ENCODE measurements at regions not wholly inside any gene's neighbourhood (a gene's known extent, or its start where the extent isn't known, plus 50 kb on each side); places are given as distances from the start of the nearest gene placed in this dataset.

DNA sequence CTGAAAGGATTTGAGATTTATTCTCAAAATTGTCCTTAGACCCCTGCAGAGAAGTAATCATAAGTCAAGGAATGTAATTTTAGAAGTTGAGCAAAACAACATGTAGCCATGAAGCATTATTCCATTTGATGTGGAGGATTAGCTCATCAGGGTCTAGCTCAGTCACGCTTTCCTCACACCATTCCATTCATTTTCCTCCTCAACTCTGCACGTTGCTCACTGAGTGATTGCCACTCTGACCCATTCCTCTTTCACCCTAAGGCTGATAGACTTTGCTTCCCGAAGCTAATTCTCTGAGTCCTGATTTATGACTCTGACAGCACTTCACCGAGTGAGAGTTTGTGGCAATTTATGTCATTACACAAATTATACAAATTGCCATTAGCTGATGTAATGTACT lies 820.6 kb upstream of the PIK3C3 start:
- no peak for DNase-seq (ENCODE audit: unreplicated experiment)
- H3K27ac Mint-ChIP-seq (ENCODE audit: low read depth, unreplicated experiment) = no peak overlapping the region
- H3K27me3 Mint-ChIP-seq (ENCODE audit: insufficient read depth, unreplicated experiment) = no peaks in the 10 kb centered on the region
- H3K4me1 Mint-ChIP-seq (ENCODE audit: insufficient read depth, unreplicated experiment) = no peaks in the 10 kb centered on the region
- no peaks in the 10 kb centered on the region for H3K36me3 Mint-ChIP-seq (ENCODE audit: insufficient read depth, unreplicated experiment)
- TF ChIP-seq, protein P1, sequence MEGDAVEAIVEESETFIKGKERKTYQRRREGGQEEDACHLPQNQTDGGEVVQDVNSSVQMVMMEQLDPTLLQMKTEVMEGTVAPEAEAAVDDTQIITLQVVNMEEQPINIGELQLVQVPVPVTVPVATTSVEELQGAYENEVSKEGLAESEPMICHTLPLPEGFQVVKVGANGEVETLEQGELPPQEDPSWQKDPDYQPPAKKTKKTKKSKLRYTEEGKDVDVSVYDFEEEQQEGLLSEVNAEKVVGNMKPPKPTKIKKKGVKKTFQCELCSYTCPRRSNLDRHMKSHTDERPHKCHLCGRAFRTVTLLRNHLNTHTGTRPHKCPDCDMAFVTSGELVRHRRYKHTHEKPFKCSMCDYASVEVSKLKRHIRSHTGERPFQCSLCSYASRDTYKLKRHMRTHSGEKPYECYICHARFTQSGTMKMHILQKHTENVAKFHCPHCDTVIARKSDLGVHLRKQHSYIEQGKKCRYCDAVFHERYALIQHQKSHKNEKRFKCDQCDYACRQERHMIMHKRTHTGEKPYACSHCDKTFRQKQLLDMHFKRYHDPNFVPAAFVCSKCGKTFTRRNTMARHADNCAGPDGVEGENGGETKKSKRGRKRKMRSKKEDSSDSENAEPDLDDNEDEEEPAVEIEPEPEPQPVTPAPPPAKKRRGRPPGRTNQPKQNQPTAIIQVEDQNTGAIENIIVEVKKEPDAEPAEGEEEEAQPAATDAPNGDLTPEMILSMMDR (IDR thresholded peaks at IDR 0.05; ENCODE audit: unreplicated experiment) = no peak
- POLR2A ChIA-PET = no interaction called here
- intact Hi-C loops (cut with micrococcal nuclease) = no loop called here
- no TSS peak for BruUV-seq (replicated peaks)
- H3K9me3 Mint-ChIP-seq (ENCODE audit: unreplicated experiment) = peaks cover 7% of the 10 kb centered on the region
- no peak overlapping the region for H3K4me3 Mint-ChIP-seq (ENCODE audit: unreplicated experiment)
- CTCF ChIA-PET = no interaction called here

DNA sequence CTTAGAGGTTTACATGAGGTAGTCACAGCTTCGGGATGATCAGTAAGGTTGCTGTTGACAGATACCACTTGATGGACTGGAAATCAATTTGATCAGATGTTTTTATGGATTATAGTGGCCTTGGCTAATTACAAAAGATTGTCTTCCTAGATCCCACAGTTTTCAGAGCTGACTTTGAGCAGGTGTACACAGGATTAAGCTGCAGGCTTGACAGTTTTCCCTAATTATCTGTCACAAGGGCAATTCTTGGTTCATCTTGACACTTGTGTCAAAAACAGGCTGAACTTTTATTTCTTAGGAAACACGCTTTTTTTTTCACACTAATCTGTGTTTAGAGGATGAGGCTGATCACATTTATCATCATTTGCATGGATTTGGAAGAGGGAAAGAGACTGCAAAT lies 824.0 kb upstream of the PIK3C3 start:
- H3K4me1 Mint-ChIP-seq (ENCODE audit: insufficient read depth, unreplicated experiment) = peaks cover 14% of the 10 kb centered on the region
- H3K27me3 Mint-ChIP-seq (ENCODE audit: insufficient read depth, unreplicated experiment) = no peaks in the 10 kb centered on the region
- H3K4me3 Mint-ChIP-seq (ENCODE audit: unreplicated experiment) = no peak overlapping the region
- intact Hi-C loops (cut with micrococcal nuclease) = no loop called here
- no TSS peak for BruUV-seq (replicated peaks)
- peaks cover 7% of the 10 kb centered on the region for H3K9me3 Mint-ChIP-seq (ENCODE audit: unreplicated experiment)
- ChIA-PET CTCF (no interaction called here), POLR2A (no interaction called here)
- DNase-seq (ENCODE audit: unreplicated experiment) = no peak
- no peak overlapping the region for H3K27ac Mint-ChIP-seq (ENCODE audit: low read depth, unreplicated experiment)
- TF ChIP-seq, protein P1 (IDR thresholded peaks at IDR 0.05; ENCODE audit: unreplicated experiment) = no peak
- peaks cover 6% of the 10 kb centered on the region for H3K36me3 Mint-ChIP-seq (ENCODE audit: insufficient read depth, unreplicated experiment)

DNA sequence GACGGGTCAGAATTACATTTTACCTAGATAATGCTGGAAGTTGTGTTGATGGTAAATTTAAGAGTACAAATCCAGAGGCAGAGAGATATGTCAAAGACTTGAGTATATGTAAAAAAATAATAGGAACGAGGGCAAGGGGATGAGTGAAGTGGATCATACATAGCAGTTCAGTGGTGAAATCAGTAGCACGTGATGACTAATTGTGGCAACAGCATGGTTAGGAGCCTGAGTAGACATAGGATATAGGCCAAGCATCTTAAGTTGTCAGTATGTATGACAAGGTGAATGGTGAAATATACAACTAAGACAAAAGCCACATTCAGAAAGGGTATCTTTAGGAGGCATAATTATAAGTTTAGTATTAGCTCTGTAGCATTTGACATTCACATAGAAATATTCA lies 826.5 kb upstream of the PIK3C3 start:
- TF ChIP-seq, protein P1 (IDR thresholded peaks at IDR 0.05; ENCODE audit: unreplicated experiment) = no peak
- Mint-ChIP-seq H3K9me3 (ENCODE audit: unreplicated experiment) (peaks cover 7% of the 10 kb centered on the region), H3K4me1 (ENCODE audit: insufficient read depth, unreplicated experiment) (peaks cover 17% of the 10 kb centered on the region), H3K4me3 (ENCODE audit: unreplicated experiment) (no peak overlapping the region), H3K36me3 (ENCODE audit: insufficient read depth, unreplicated experiment) (peaks cover 6% of the 10 kb centered on the region), H3K27ac (ENCODE audit: low read depth, unreplicated experiment) (no peak overlapping the region), H3K27me3 (ENCODE audit: insufficient read depth, unreplicated experiment) (no peaks in the 10 kb centered on the region)
- CTCF ChIA-PET = no interaction called here
- no TSS peak for BruUV-seq (replicated peaks)
- intact Hi-C loops (cut with micrococcal nuclease) = loop anchor here (2.0 kb wide), 1 partner anchor 16 kb away; no protein-coding TSS in a partner anchor
- DNase-seq (ENCODE audit: unreplicated experiment) = peak; percentile 59
- POLR2A ChIA-PET = no interaction called here

- TF ChIP-seq, protein P1 (IDR thresholded peaks at IDR 0.05; ENCODE audit: unreplicated experiment) = no peak
- Mint-ChIP-seq H3K9me3 (ENCODE audit: unreplicated experiment) (peaks cover 7% of the 10 kb centered on the region), H3K27me3 (ENCODE audit: insufficient read depth, unreplicated experiment) (no peaks in the 10 kb centered on the region), H3K4me1 (ENCODE audit: insufficient read depth, unreplicated experiment) (peaks cover 17% of the 10 kb centered on the region), H3K36me3 (ENCODE audit: insufficient read depth, unreplicated experiment) (peaks cover 6% of the 10 kb centered on the region), H3K4me3 (ENCODE audit: unreplicated experiment) (no peak overlapping the region), H3K27ac (ENCODE audit: low read depth, unreplicated experiment) (no peak overlapping the region)
- no TSS peak for BruUV-seq (replicated peaks)
- CTCF ChIA-PET = no interaction called here
- POLR2A ChIA-PET = no interaction called here
- DNase-seq (ENCODE audit: unreplicated experiment) = no peak
- intact Hi-C loops (cut with micrococcal nuclease) = loop anchor here (2.0 kb wide), 1 partner anchor 17 kb away; no protein-coding TSS in a partner anchor
Measured at GRCh38 chr18:41128126-41128525, 826.9 kb upstream of the PIK3C3 start.

All from MCF 10A (cell line).